ENCODE measurements at regions not wholly inside any gene's neighbourhood (a gene's known extent, or its start where the extent isn't known, plus 50 kb on each side); places are given as distances from the start of the nearest gene placed in this dataset.

DNA sequence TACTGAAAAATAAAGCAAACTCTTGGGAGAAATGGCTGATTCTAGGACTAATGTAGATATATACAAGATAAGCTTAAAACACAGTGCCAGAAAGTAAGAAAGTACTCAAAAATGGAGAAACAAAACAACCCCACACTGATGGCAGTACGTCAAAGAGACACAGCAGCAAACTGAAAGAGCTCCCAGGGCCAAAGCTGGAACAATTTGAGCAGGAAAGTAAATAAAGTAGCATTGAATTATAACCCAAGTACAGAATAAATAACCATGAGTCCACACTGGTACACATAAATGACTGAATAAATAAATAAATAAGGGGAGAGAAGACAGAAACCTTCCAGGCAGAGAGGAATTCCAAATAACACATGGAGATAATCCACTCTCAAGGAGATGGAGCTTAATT is 120.9 kb downstream of the GLUL start:
- Histone ChIP-seq H3K14ac (ENCODE audit: insufficient read depth, low read length) (no peak overlapping the region), H3K56ac (ENCODE audit: insufficient read length, low read depth, low read length) (no peak overlapping the region), H3K23me2 (ENCODE audit: insufficient read length, low read depth, low read length, poor library complexity, severe bottlenecking) (no peaks in the 10 kb centered on the region), H2BK5ac (ENCODE audit: insufficient read length, low read length) (no peak overlapping the region), H4K8ac (replicated peaks; ENCODE audit: insufficient read length, low read depth, low read length) (no peak overlapping the region), H3T11ph (ENCODE audit: low read length) (no peak overlapping the region), H2BK20ac (ENCODE audit: low read depth, low read length, poor library complexity, severe bottlenecking) (no peak overlapping the region), H3K23ac (ENCODE audit: insufficient read length, low read depth, low read length) (no peak overlapping the region), H3K27ac (ENCODE audit: insufficient read length, low read depth, low read length) (no peak overlapping the region), H4K20me1 (ENCODE audit: control insufficient read depth, insufficient read depth, insufficient read length) (no peaks in the 10 kb centered on the region), H3K4me1 (ENCODE audit: insufficient read depth, low read length) (no peaks in the 10 kb centered on the region), H3K4ac (ENCODE audit: low read depth, low read length) (no peak overlapping the region), H2AFZ (ENCODE audit: low read length) (no peak overlapping the region), H3K9me3 (ENCODE audit: control insufficient read depth, low read depth, low read length) (no peaks in the 10 kb centered on the region), H3K79me2 (ENCODE audit: insufficient read depth, low read length) (no peaks in the 10 kb centered on the region), H2BK120ac (ENCODE audit: low read depth, low read length, poor library complexity, severe bottlenecking) (no peak overlapping the region), H4K91ac (ENCODE audit: insufficient read length, low read depth, low read length) (no peak overlapping the region), H3K4me2 (ENCODE audit: insufficient read depth, insufficient read length, low read length) (no peak overlapping the region), H3K79me1 (ENCODE audit: insufficient read depth, low read depth, low read length, poor library complexity, severe bottlenecking) (no peaks in the 10 kb centered on the region), H2BK12ac (ENCODE audit: insufficient read length, low read depth, low read length) (no peak overlapping the region), H4K5ac (ENCODE audit: insufficient read length, low read depth, low read length) (no peak overlapping the region), H3K9ac (ENCODE audit: extremely low read depth, insufficient read length, low read length) (no peak overlapping the region), H3K27me3 (ENCODE audit: insufficient read depth, low read length) (no peaks in the 10 kb centered on the region), H2AK5ac (ENCODE audit: insufficient read length, low read length) (no peak overlapping the region), H2BK15ac (ENCODE audit: low read depth, low read length) (no peak overlapping the region), H3K18ac (ENCODE audit: insufficient read length, low read depth, low read length) (no peak overlapping the region)
- H3K27ac Mint-ChIP-seq = no peak overlapping the region
- TF ChIP-seq, protein P1, sequence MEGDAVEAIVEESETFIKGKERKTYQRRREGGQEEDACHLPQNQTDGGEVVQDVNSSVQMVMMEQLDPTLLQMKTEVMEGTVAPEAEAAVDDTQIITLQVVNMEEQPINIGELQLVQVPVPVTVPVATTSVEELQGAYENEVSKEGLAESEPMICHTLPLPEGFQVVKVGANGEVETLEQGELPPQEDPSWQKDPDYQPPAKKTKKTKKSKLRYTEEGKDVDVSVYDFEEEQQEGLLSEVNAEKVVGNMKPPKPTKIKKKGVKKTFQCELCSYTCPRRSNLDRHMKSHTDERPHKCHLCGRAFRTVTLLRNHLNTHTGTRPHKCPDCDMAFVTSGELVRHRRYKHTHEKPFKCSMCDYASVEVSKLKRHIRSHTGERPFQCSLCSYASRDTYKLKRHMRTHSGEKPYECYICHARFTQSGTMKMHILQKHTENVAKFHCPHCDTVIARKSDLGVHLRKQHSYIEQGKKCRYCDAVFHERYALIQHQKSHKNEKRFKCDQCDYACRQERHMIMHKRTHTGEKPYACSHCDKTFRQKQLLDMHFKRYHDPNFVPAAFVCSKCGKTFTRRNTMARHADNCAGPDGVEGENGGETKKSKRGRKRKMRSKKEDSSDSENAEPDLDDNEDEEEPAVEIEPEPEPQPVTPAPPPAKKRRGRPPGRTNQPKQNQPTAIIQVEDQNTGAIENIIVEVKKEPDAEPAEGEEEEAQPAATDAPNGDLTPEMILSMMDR (conservative IDR thresholded peaks at IDR 0.05) = no peak
- DNase-seq = no peak
- no peak overlapping the region for H3K4me3 Mint-ChIP-seq
- no peaks in the 10 kb centered on the region; the same call in none of the 2 replicates for H3K27me3 Mint-ChIP-seq (ENCODE audit: low read depth)
- no peaks in the 10 kb centered on the region for H3K36me3 Mint-ChIP-seq (ENCODE audit: insufficient read depth in 1 of 3, low read depth in 3 of 3)
- WGBS (ENCODE audit: extremely low coverage, insufficient read length, low lambda C conversion rate) = no CpG with 5 or more reads among the region's 1 CpG
- no peaks in the 10 kb centered on the region for H3K9me3 Mint-ChIP-seq
- peaks cover 0 to 6% of the 10 kb centered on the region in 2 experiments; a peak in 1 of 4 replicates for H3K4me1 Mint-ChIP-seq

Measured in H9 (cell line).